ENCODE measurements at regions not wholly inside any gene's neighbourhood (a gene's known extent, or its start where the extent isn't known, plus 50 kb on each side); places are given as distances from the start of the nearest gene placed in this dataset.

DNA sequence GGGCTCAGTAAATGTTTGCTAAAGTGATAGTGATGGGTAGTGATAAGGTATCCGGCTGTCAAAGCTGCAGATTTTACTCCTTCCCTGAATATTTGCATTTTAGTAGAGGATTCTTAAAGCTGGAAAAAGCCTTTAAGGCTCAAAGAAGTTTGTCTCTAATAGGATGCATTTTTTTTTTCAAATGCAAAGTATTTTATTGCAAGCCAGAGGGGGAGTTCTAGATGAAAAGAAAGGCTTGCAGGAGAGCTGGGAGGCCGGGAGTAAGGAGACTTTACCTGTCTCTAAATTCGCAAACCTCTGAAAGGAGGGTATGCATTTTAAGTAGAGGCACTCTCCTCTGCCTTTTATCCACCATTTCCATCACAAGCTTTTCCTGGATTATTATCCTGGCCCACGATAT is 100.7 kb upstream of the FNDC3A start:
- FAIRE-seq (no peak), DNase-seq (ENCODE audit: extremely low read depth in 1 of 4, low spot score in 3 of 4) (no peak), ATAC-seq (no peak)
- H3K27me3 ChIP-seq (ENCODE audit: control insufficient read depth in 2 of 2, insufficient read depth in 2 of 2, low read length in 2 of 2), result no peaks in the 10 kb centered on the region; a peak in 2 of 5 replicates
- no peak overlapping the region for H3K4me2 ChIP-seq (ENCODE audit: insufficient read depth, low read length)
- H3K9me1 ChIP-seq (ENCODE audit: control insufficient read depth, insufficient read depth, low read length), result no peaks in the 10 kb centered on the region
- TF ChIP-seq ARID2 (IDR thresholded peaks at IDR 0.05) (no peak), ZNF124 (CRISPR knock-in tag; IDR thresholded peaks at IDR 0.05) (no peak), BRF1 (IDR thresholded peaks at IDR 0.05; ENCODE audit: borderline replicate concordance, extremely low read depth, insufficient read length) (no peak), NR3C1 (CRISPR knock-in tag; IDR thresholded peaks at IDR 0.05) (no peak), ZNF764 (CRISPR knock-in tag; IDR thresholded peaks at IDR 0.05; ENCODE audit: low read depth) (no peak), ZNF174 (CRISPR knock-in tag; IDR thresholded peaks at IDR 0.05) (no peak), EP400 (IDR thresholded peaks at IDR 0.05) (no peak), SMAD1 (IDR thresholded peaks at IDR 0.05; ENCODE audit: low read depth, low read length, partially characterized antibody) (no peak), CGGBP1 (CRISPR knock-in tag; IDR thresholded peaks at IDR 0.05) (no peak), CBFB (CRISPR knock-in tag; IDR thresholded peaks at IDR 0.05) (no peak), POLR2B (IDR thresholded peaks at IDR 0.05; ENCODE audit: low read depth, partially characterized antibody) (no peak), PHF20 (IDR thresholded peaks at IDR 0.05; ENCODE audit: partially characterized antibody) (no peak), ZBTB9 (CRISPR knock-in tag; IDR thresholded peaks at IDR 0.05) (no peak), ATF1 (CRISPR knock-in tag; IDR thresholded peaks at IDR 0.05) (no peak), ATF1 (tag; IDR thresholded peaks at IDR 0.05) (no peak), STAT5B (CRISPR knock-in tag; IDR thresholded peaks at IDR 0.05) (no peak)
- TF ChIP-seq, protein P1, sequence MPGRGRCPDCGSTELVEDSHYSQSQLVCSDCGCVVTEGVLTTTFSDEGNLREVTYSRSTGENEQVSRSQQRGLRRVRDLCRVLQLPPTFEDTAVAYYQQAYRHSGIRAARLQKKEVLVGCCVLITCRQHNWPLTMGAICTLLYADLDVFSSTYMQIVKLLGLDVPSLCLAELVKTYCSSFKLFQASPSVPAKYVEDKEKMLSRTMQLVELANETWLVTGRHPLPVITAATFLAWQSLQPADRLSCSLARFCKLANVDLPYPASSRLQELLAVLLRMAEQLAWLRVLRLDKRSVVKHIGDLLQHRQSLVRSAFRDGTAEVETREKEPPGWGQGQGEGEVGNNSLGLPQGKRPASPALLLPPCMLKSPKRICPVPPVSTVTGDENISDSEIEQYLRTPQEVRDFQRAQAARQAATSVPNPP (IDR thresholded peaks at IDR 0.05; ENCODE audit: borderline replicate concordance, insufficient read depth, insufficient read length), result no peak
- TF ChIP-seq, protein P2, sequence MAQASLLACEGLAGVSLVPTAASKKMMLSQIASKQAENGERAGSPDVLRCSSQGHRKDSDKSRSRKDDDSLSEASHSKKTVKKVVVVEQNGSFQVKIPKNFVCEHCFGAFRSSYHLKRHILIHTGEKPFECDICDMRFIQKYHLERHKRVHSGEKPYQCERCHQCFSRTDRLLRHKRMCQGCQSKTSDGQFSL (CRISPR knock-in tag; IDR thresholded peaks at IDR 0.05), result no peak
- TF ChIP-seq, protein P2 (tag; IDR thresholded peaks at IDR 0.05), result no peak
- H3K9ac ChIP-seq (ENCODE audit: insufficient read depth in 1 of 2, low read depth in 2 of 2, low read length in 2 of 2), result no peak overlapping the region
- in situ Hi-C loops (cut with MboI), result no loop called here
- WGBS (ENCODE audit: insufficient coverage, low coverage, missing lambda C conversion rate), result 0% methylated on average over 3 of the region's 4 CpGs
- no peaks in the 10 kb centered on the region for H3K4me1 ChIP-seq (replicated peaks in 1 of 2; ENCODE audit: control insufficient read depth in 2 of 2, insufficient read depth in 2 of 2, low read length in 2 of 2)
- no peaks in the 10 kb centered on the region for H3K79me2 ChIP-seq (ENCODE audit: control insufficient read depth, insufficient read depth, low read length)
- H3K36me3 ChIP-seq (ENCODE audit: control insufficient read depth, insufficient read depth, low read length), result no peaks in the 10 kb centered on the region
- CTCF ChIA-PET (ENCODE audit: low intra/inter-chr PET ratio), result no interaction called here
- H3K4me3 ChIP-seq, result no peak overlapping the region
- POLR2A ChIA-PET, result no interaction called here
- H3K9me3 ChIP-seq (replicated peaks; ENCODE audit: control insufficient read depth, insufficient read depth, low read depth, low read length), result no peaks in the 10 kb centered on the region
- H3K27ac ChIP-seq (ENCODE audit: extremely low read depth, low read depth, low read length), result no peak overlapping the region
- H4K20me1 ChIP-seq (replicated peaks; ENCODE audit: control insufficient read depth, insufficient read depth, low read length), result no peaks in the 10 kb centered on the region
- intact Hi-C loops (cut with micrococcal nuclease), result no loop called here
- BruUV-seq (replicated peaks), result no TSS peak
- no peak overlapping the region for H2AFZ ChIP-seq (ENCODE audit: low read depth, low read length)

All from K562 (cell line).